Activated naive CD4-positive, alpha-beta T cell treated with Interleukin-2 at 50 U/mL for 16 hours (primary cell): ENCODE measurements at regions not wholly inside any gene's neighbourhood (a gene's known extent, or its start where the extent isn't known, plus 50 kb on each side); places are given as distances from the start of the nearest gene placed in this dataset.
A peak's percentile ranks its signal among the peaks of the same experiment; 100 is the strongest.

Experiments used
- DNase-seq: peaks from one replicate; pipeline ENCODE4 v3.0.0-alpha.2; 2020

GRCh38 chr10:15462253-15462897 is 91.3 kb upstream of the FAM171A1 start:
- DNase-seq: no peak

- DNase-seq: no peak
These were observed 90.4 kb upstream of the FAM171A1 start for GRCh38 chr10:15461353-15462108.

- no peak for DNase-seq
These were observed 89.6 kb upstream of the FAM171A1 start for GRCh38 chr10:15460661-15461060.

- no peak for DNase-seq
These were observed 88.1 kb upstream of the FAM171A1 start for GRCh38 chr10:15459218-15459617.

GRCh38 chr10:15457382-15457781 is 86.3 kb upstream of the FAM171A1 start:
- DNase-seq: no peak

GRCh38 chr10:15455456-15455855 is 84.4 kb upstream of the FAM171A1 start:
- DNase-seq: no peak

- DNase-seq: no peak
These were observed 82.8 kb upstream of the FAM171A1 start for GRCh38 chr10:15453926-15454325.

- DNase-seq: no peak
These were observed 82.4 kb upstream of the FAM171A1 start for GRCh38 chr10:15453457-15453856.

GRCh38 chr10:15452545-15452944 is 81.5 kb upstream of the FAM171A1 start:
- DNase-seq: no peak

- no peak for DNase-seq
These were observed 80.3 kb upstream of the FAM171A1 start for GRCh38 chr10:15451137-15452094.

GRCh38 chr10:15448598-15448997 is 77.5 kb upstream of the FAM171A1 start:
- DNase-seq: no peak

- DNase-seq: no peak
These were observed 73.9 kb upstream of the FAM171A1 start for GRCh38 chr10:15445006-15445390.

- no peak for DNase-seq
These were observed 73.3 kb upstream of the FAM171A1 start for GRCh38 chr10:15444105-15445005.

GRCh38 chr10:15442056-15442455 is 71.0 kb upstream of the FAM171A1 start:
- no peak for DNase-seq

- DNase-seq: no peak
These were observed 69.2 kb upstream of the FAM171A1 start for GRCh38 chr10:15440204-15440711.

- DNase-seq: no peak
These were observed 68.3 kb upstream of the FAM171A1 start for GRCh38 chr10:15439341-15439842.

GRCh38 chr10:15436696-15437095 is 65.6 kb upstream of the FAM171A1 start:
- no peak for DNase-seq

- peak; percentile 7 for DNase-seq
These were observed 62.9 kb upstream of the FAM171A1 start for GRCh38 chr10:15433850-15434537.

GRCh38 chr10:15432266-15432665 is 61.2 kb upstream of the FAM171A1 start:
- DNase-seq: no peak

- no peak for DNase-seq
These were observed 60.1 kb upstream of the FAM171A1 start for GRCh38 chr10:15430969-15431771.
